Vagina (tissue), 2 donors: ENCODE measurements at regions not wholly inside any gene's neighbourhood (a gene's known extent, or its start where the extent isn't known, plus 50 kb on each side); places are given as distances from the start of the nearest gene placed in this dataset.

Experiments used
- CTCF ChIP-seq, 3 experiments: fragments of 450-650 bp in 2 of 3; fragments of 200-600 bp in 1 of 3; sonication (generic) in 1 of 3; IDR thresholded peaks; one replicate each; pipeline ENCODE4 v1.5.1; 2017 to 2019; ENCODE audit warnings: antibody characterized with exemption in 3 of 3, mild to moderate bottlenecking in 2 of 3, moderate library complexity in 2 of 3
- POLR2A ChIP-seq, 2 donors: fragments of 450-650 bp; IDR thresholded peaks; one replicate each; pipeline ENCODE4 v1.6.1; 2017; ENCODE audit warnings: antibody characterized with exemption in 2 of 2, mild to moderate bottlenecking in 2 of 2, moderate library complexity in 2 of 2
- POLR2AphosphoS5 ChIP-seq, 2 donors: sonication (generic); formaldehyde crosslinking; IDR thresholded peaks; one replicate each; pipeline ENCODE4 v1.9.0; 2017; ENCODE audit warnings: antibody characterized with exemption in 2 of 2, mild to moderate bottlenecking in 2 of 2, low read depth in 1 of 2; ENCODE audit not compliant: insufficient read depth in 1 of 2

- TF ChIP-seq CTCF (IDR thresholded peaks at IDR 0.05) (no peak), POLR2AphosphoS5 (IDR thresholded peaks at IDR 0.05; ENCODE audit: insufficient read depth in 1 of 2, low read depth in 1 of 2) (no peak), POLR2A (IDR thresholded peaks at IDR 0.05) (no peak)
Observed at GRCh38 chr2:194086129-194086528, 1570.9 kb upstream of the SLC39A10 start.
